T-helper 1 cell (primary cell): ENCODE measurements at regions not wholly inside any gene's neighbourhood (a gene's known extent, or its start where the extent isn't known, plus 50 kb on each side); places are given as distances from the start of the nearest gene placed in this dataset.
"Not testable (repeated sequence)": the region's sequence is repeated elsewhere in the genome, so short reads cannot be mapped to it uniquely, and the experiment has no call there.

Experiments
- DNase-seq, 5 donors: peaks; one replicate each; pipeline ENCODE4 v3.0.0-alpha.2; 2012 to 2020

- DNase-seq, result no peak
Observed at GRCh38 chr1:234838182-234838581, 228.2 kb upstream of the IRF2BP2 start.

- no peak for DNase-seq
Observed at GRCh38 chr1:234837713-234838112, 227.7 kb upstream of the IRF2BP2 start.

- DNase-seq, result no peak
Observed at GRCh38 chr1:234836776-234837357, 226.9 kb upstream of the IRF2BP2 start.

- no peak for DNase-seq
Observed at GRCh38 chr1:234836045-234836681, 226.2 kb upstream of the IRF2BP2 start.

GRCh38 chr1:234835239-234835638, 225.3 kb upstream of the IRF2BP2 start:
- DNase-seq, result no peak

GRCh38 chr1:234833646-234834045, 223.7 kb upstream of the IRF2BP2 start:
- DNase-seq, result no peak

GRCh38 chr1:234833118-234833517, 223.1 kb upstream of the IRF2BP2 start:
- no peak for DNase-seq

- no peak for DNase-seq
Observed at GRCh38 chr1:234827656-234828055, 217.7 kb upstream of the IRF2BP2 start.

- no peak for DNase-seq
Observed at GRCh38 chr1:234827181-234827580, 217.2 kb upstream of the IRF2BP2 start.

GRCh38 chr1:234826352-234826751, 216.4 kb upstream of the IRF2BP2 start:
- DNase-seq, result no peak

GRCh38 chr1:234825498-234826165, 215.7 kb upstream of the IRF2BP2 start:
- no peak for DNase-seq

GRCh38 chr1:234824836-234825235, 214.9 kb upstream of the IRF2BP2 start:
- DNase-seq, result not testable (repeated sequence)

- no peak for DNase-seq
Observed at GRCh38 chr1:234823191-234824176, 213.5 kb upstream of the IRF2BP2 start.

GRCh38 chr1:234821840-234822239, 211.9 kb upstream of the IRF2BP2 start:
- no peak for DNase-seq

GRCh38 chr1:234820597-234820996, 210.6 kb upstream of the IRF2BP2 start:
- no peak for DNase-seq

- not testable (repeated sequence) for DNase-seq
Observed at GRCh38 chr1:234819845-234820244, 209.9 kb upstream of the IRF2BP2 start.

- not testable (repeated sequence) for DNase-seq
Observed at GRCh38 chr1:234818040-234818387, 208.0 kb upstream of the IRF2BP2 start.

- not testable (repeated sequence) for DNase-seq
Observed at GRCh38 chr1:234817313-234818039, 207.5 kb upstream of the IRF2BP2 start.

GRCh38 chr1:234816864-234817263, 206.9 kb upstream of the IRF2BP2 start:
- DNase-seq, result not testable (repeated sequence)

GRCh38 chr1:234816186-234816851, 206.3 kb upstream of the IRF2BP2 start:
- DNase-seq, result not testable (repeated sequence)

GRCh38 chr1:234815295-234815815, 205.4 kb upstream of the IRF2BP2 start:
- DNase-seq, result not testable (repeated sequence)
